ENCODE measurements at regions not wholly inside any gene's neighbourhood (a gene's known extent, or its start where the extent isn't known, plus 50 kb on each side); places are given as distances from the start of the nearest gene placed in this dataset.
"Not testable (repeated sequence)": the region's sequence is repeated elsewhere in the genome, so short reads cannot be mapped to it uniquely, and the experiment has no call there.

DNA sequence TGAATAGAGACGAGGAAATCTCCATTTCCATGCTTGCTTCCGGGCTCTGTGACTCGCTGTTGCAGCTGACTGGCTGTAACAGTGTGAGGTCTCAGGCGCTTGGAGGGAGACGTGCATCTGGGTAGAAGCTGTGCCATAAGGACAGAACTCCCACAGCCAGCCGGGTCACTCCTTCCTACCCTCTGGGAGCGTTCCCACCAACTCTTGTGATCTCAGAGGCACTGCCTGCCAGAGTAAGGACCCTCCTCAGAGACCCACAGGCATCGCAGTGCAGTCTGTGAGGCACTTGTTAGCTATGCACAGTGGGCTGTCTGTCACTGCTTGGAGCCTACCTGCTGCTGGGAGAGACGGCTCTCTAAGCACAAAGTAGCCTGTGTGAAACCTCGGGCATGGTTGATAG is 203.4 kb upstream of the SEMA6A start:
- no peak for DNase-seq (ENCODE audit: low spot score)

DNA sequence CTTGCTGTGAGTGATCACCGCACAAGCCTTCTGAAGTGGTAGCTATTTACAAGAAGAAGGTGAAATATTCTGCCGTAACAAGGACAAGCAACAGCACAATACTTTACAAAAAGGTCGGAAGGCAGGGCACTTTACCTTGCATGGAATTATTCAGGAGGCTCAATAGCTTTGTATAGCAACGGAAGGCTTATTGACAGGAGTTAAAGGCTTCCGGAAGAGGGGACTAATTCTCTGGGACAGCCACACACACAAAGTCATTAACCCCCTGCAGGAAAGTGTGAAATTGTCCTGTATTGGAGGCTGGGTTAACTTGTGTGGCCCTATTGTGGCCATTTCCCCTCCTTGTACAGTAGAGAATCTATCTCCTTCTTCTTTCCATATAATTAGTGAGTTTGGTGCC is 199.3 kb upstream of the SEMA6A start:
- DNase-seq (ENCODE audit: low spot score) = no peak

DNA sequence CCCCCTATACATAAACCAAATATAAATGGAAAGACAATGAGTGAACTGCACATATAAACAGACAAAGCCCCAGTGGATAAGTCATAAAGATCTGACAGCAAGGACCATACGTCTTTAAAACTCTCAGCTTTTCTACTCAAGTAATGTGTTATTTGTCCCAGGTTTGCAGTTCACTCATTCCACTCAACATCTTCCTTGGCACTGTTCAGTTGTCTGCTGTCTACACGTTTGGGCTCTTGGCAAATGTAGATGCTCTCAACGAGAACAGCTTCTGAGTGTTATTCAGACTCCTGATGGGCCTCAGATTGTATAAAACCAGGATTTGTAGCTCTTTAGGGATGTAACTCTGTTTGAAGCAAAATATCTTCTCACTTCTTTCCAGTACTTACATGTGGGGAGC is 198.2 kb upstream of the SEMA6A start:
- DNase-seq (ENCODE audit: low spot score) = no peak

- DNase-seq (ENCODE audit: low spot score) = no peak
Measured at GRCh38 chr5:116772152-116772501, 197.5 kb upstream of the SEMA6A start.

- no peak for DNase-seq (ENCODE audit: low spot score)
Measured at GRCh38 chr5:116771466-116772151, 197.0 kb upstream of the SEMA6A start.

GRCh38 chr5:116769953-116770352 is 195.3 kb upstream of the SEMA6A start:
- DNase-seq (ENCODE audit: low spot score) = not testable (repeated sequence)

DNA sequence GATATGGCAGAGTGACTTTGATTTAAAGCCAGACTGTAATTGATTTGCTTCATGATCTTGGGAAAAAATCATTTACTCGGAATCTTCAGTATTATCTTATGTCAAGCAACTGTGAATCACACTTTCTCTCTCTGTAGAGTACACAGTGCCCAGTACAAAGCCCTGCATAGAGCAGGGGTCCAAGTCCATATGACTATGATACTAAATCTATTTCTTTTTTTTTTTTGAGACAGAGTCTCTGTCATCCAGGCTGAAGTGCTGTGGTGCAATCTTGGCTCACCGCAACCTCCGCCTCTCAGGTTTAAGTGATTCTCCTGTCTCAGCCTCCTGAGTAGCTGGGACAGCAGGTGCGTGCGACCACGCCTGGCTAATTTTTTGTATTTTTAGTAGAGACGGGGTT is 194.8 kb upstream of the SEMA6A start:
- no peak for DNase-seq (ENCODE audit: low spot score)

DNA sequence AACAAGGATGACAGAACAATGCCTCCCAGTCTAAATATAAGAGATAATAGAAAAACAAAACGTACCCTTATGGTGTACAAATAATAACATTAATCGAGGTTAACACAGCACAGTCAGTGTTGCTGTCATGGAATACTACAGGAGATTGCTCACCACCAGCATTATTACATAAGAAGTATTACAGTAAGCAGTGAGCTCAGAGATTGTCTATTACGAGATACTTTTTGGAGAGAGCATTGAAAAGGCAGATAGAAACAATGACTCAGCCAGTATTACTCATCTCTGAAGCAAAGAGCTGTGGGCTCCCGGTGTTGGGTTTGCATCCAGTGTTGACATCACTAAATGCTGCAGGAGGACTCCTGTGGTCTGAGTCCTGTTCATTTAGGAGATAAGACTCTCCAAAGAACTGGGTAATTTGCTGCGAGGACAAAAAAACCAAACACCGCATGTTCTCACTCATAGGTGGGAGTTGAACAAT is 191.9 kb upstream of the SEMA6A start:
- DNase-seq (ENCODE audit: low spot score) = no peak

DNA sequence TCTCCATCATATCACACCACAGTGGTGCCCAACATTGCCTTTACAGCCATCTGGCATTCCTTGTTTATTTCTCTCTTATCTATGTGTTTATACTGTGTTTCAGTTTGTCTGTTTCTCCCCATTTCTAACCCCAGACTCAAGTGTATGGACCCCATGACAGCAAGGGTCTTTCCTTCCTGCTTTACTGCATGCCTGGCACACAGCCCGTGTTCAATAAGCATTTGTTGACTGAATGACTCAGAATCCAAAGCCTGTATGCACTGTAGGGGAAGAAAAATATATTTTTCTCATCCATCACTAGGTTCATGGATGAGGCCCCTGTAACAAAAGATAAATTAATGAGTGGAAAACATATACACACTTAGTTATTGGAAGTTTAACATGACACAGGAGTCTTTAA is 190.8 kb upstream of the SEMA6A start:
- DNase-seq (ENCODE audit: low spot score) = no peak

DNA sequence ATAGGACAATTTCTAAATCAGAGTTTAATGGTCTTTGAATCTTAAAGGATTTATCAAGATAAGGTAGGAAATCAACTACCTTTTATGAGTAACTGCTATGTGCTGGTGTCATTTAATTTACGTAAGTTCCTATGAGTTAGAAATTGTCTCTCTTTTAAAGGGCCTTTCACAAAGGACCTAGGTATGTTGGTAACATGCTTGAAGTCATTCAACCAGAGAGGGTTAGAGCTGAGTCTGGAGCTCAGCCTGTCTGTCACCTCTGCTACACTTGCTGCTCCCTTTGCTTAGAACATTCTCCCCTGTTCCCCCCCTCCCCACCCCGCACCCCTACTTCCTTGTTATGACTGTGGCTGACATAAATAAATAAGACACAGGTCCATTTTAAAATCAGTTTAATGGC is 190.3 kb upstream of the SEMA6A start:
- no peak for DNase-seq (ENCODE audit: low spot score)

- no peak for DNase-seq (ENCODE audit: low spot score)
Measured at GRCh38 chr5:116763987-116764866, 189.6 kb upstream of the SEMA6A start.

- no peak for DNase-seq (ENCODE audit: low spot score)
Measured at GRCh38 chr5:116759860-116760640, 185.4 kb upstream of the SEMA6A start.

- no peak for DNase-seq (ENCODE audit: low spot score)
Measured at GRCh38 chr5:116757326-116757725, 182.7 kb upstream of the SEMA6A start.

GRCh38 chr5:116756531-116756930 is 181.9 kb upstream of the SEMA6A start:
- DNase-seq (ENCODE audit: low spot score) = no peak

DNA sequence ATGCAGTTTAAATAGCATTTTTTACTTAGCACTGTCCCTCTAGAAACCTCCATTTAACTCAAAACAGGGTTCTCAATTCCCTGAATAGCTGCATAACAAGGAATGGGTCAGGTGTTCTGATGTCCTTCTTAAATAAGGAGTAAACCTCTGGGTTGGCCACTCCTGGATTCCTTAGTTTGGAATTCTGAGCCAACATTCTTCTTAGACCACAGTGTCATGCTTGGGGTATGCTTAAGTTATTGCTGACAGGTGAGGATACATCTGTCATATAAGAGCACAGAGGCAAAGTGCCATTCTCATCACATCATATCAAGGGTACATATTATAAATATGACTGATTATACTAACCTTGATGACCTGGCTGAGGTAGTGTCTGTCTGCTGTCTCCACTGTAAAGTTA is 179.9 kb upstream of the SEMA6A start:
- no peak for DNase-seq (ENCODE audit: low spot score)

- no peak for DNase-seq (ENCODE audit: low spot score)
Measured at GRCh38 chr5:116751684-116752083, 177.1 kb upstream of the SEMA6A start.

- no peak for DNase-seq (ENCODE audit: low spot score)
Measured at GRCh38 chr5:116750631-116751580, 176.3 kb upstream of the SEMA6A start.

GRCh38 chr5:116747881-116748280 is 173.3 kb upstream of the SEMA6A start:
- no peak for DNase-seq (ENCODE audit: low spot score)

GRCh38 chr5:116746668-116747067 is 172.0 kb upstream of the SEMA6A start:
- DNase-seq (ENCODE audit: low spot score) = no peak

- DNase-seq (ENCODE audit: low spot score) = no peak
Measured at GRCh38 chr5:116740771-116741170, 166.1 kb upstream of the SEMA6A start.

- no peak for DNase-seq (ENCODE audit: low spot score)
Measured at GRCh38 chr5:116739571-116739970, 164.9 kb upstream of the SEMA6A start.

Data from CD4-positive, alpha-beta T cell treated with Interleukin-6 at 100 ng/mL for 8 hours (primary cell).